H1 (cell line): ENCODE measurements at regions not wholly inside any gene's neighbourhood (a gene's known extent, or its start where the extent isn't known, plus 50 kb on each side); places are given as distances from the start of the nearest gene placed in this dataset.

Experiments used
- CTCF ChIA-PET: fragments of 300-600 bp; sonication (Branson Sonifier 250); formaldehyde crosslinking; loops from one replicate; lab custom pipeline; 2021; ENCODE audit not compliant: partially characterized antibody; lab: Charles Lee
- POLR2A ChIA-PET: fragments of 300-600 bp; sonication (Branson Sonifier 250); formaldehyde crosslinking; loops from one replicate; lab custom pipeline; 2021; ENCODE audit warnings: inconsistent platforms; ENCODE audit not compliant: partially characterized antibody; lab: Charles Lee
- DNase-seq, 2 experiments: peaks; one replicate each; pipeline versions ENCODE4 v3.0.0 to v3.0.0-alpha.2; 2010 to 2022; ENCODE audit warnings: low spot score in 2 of 2, low read depth in 1 of 2, mixed read lengths in 1 of 2
- FAIRE-seq: peaks from 2 replicates; lab custom pipeline; 2011; peaks lifted over from hg19 to GRCh38; lab: Jason Lieb, UNC
- H2AFZ ChIP-seq: 2 replicates; pipeline ENCODE4 v1.8.1; 2012; ENCODE audit warnings: low read length, inconsistent platforms
- H2AK5ac ChIP-seq: 2 replicates; pipeline ENCODE4 v1.6.1; 2013; ENCODE audit warnings: low read depth, low read length
- H2BK120ac ChIP-seq: replicated peaks from 2 replicates; pipeline ENCODE3; 2013; ENCODE audit warnings: low read depth, low read length, inconsistent platforms
- H2BK12ac ChIP-seq: 2 replicates; pipeline ENCODE4 v1.6.1; 2013; ENCODE audit warnings: low read depth, low read length
- H2BK15ac ChIP-seq: 2 replicates; pipeline ENCODE4 v1.6.1; 2013; ENCODE audit warnings: low read length
- H2BK20ac ChIP-seq: 2 replicates; pipeline ENCODE4 v1.6.1; 2013; ENCODE audit warnings: low read length
- H2BK5ac ChIP-seq: 2 replicates; pipeline ENCODE4 v1.6.1; 2013; ENCODE audit warnings: low read depth, low read length
- H3K14ac ChIP-seq: 2 replicates; pipeline ENCODE4 v1.6.1; 2013; ENCODE audit warnings: inconsistent platforms; ENCODE audit not compliant: insufficient read length
- H3K18ac ChIP-seq: 2 replicates; pipeline ENCODE4 v1.6.1; 2013; ENCODE audit warnings: low read length; ENCODE audit errors: extremely low read depth
- H3K23ac ChIP-seq: 2 replicates; pipeline ENCODE4 v1.6.1; 2013; ENCODE audit warnings: inconsistent platforms; ENCODE audit not compliant: insufficient read length
- H3K23me2 ChIP-seq: 2 replicates; pipeline ENCODE4 v1.6.1; 2013; ENCODE audit warnings: low read depth, low read length
- H3K27ac ChIP-seq: 2 replicates; pipeline ENCODE4 v1.6.1; 2011; ENCODE audit warnings: low read depth, low read length, inconsistent platforms
- H3K27me3 ChIP-seq, 4 experiments: replicated peaks in 1 of 4; 1 replicate in 1 of 4; 2 replicates in 3 of 4; pipeline versions ENCODE4 v1.6.1 to v1.8.1; 2011 to 2013; ENCODE audit warnings: low read length in 3 of 4, mild to moderate bottlenecking in 3 of 4, inconsistent platforms in 2 of 4, mixed read lengths in 2 of 4, moderate library complexity in 1 of 4; ENCODE audit not compliant: control insufficient read depth in 3 of 4, insufficient read depth in 3 of 4; ENCODE audit errors: extremely low read depth in 1 of 4
- H3K36me3 ChIP-seq, 4 experiments: 2 replicates each; pipeline versions ENCODE4 v1.6.1 to v1.8.1; 2011 to 2013; ENCODE audit warnings: mild to moderate bottlenecking in 4 of 4, low read length in 3 of 4, moderate library complexity in 2 of 4, control low read depth in 1 of 4, inconsistent platforms in 1 of 4; ENCODE audit not compliant: insufficient read depth in 4 of 4, control insufficient read depth in 2 of 4
- H3K4ac ChIP-seq: replicated peaks from 2 replicates; pipeline ENCODE3; 2013; ENCODE audit warnings: low read length, low read depth, mixed read lengths, inconsistent platforms; ENCODE audit not compliant: insufficient read length
- H3K4me1 ChIP-seq, 4 experiments: replicated peaks in 1 of 4; 1 replicate in 1 of 4; 2 replicates in 3 of 4; pipeline versions ENCODE4 v1.6.1 to v1.8.1; 2011 to 2013; ENCODE audit warnings: low read length in 3 of 4, inconsistent platforms in 2 of 4, mixed read lengths in 1 of 4; ENCODE audit not compliant: insufficient read depth in 4 of 4, control insufficient read depth in 3 of 4
- H3K4me2 ChIP-seq, 2 experiments: 2 replicates each; pipeline versions ENCODE4 v1.6.1 to v1.8.1; 2011 to 2013; ENCODE audit warnings: low read depth in 2 of 2, low read length in 2 of 2, control low read depth in 1 of 2, inconsistent platforms in 1 of 2, mild to moderate bottlenecking in 1 of 2; ENCODE audit not compliant: insufficient read depth in 1 of 2
- H3K4me3 ChIP-seq, 4 experiments: fragments of 200-600, 300-600 bp in 1 of 4; sonication (generic), shearing (Covaris generic), sonication (Bioruptor Twin) in 1 of 4; 2 replicates each; pipeline versions ENCODE4 v1.5.1 to v1.8.1; 2011 to 2016; ENCODE audit warnings: low read length in 4 of 4, low read depth in 3 of 4, control low read depth in 2 of 4, inconsistent platforms in 2 of 4, mild to moderate bottlenecking in 2 of 4, mixed read lengths in 1 of 4, moderate library complexity in 1 of 4; ENCODE audit not compliant: insufficient read depth in 2 of 4; ENCODE audit errors: extremely low read depth in 1 of 4
- H3K56ac ChIP-seq: replicated peaks from 2 replicates; pipeline ENCODE3; 2013; ENCODE audit warnings: low read depth, mild to moderate bottlenecking, mixed read lengths, low read length, inconsistent platforms; ENCODE audit not compliant: insufficient read length
- H3K79me1 ChIP-seq: 2 replicates; pipeline ENCODE4 v1.6.1; 2013; ENCODE audit warnings: low read depth, low read length, control low read depth
- H3K79me2 ChIP-seq, 2 experiments: 2 replicates each; pipeline versions ENCODE4 v1.6.1 to v1.8.1; 2012 to 2013; ENCODE audit warnings: low read length in 2 of 2, mild to moderate bottlenecking in 2 of 2, inconsistent platforms in 1 of 2; ENCODE audit not compliant: insufficient read depth in 2 of 2, control insufficient read depth in 1 of 2
- H3K9ac ChIP-seq, 4 experiments: replicated peaks in 1 of 4; 1 replicate in 1 of 4; 2 replicates in 3 of 4; pipeline versions ENCODE4 v1.6.1 to v1.8.1; 2011 to 2013; ENCODE audit warnings: low read depth in 3 of 4, low read length in 3 of 4, control low read depth in 2 of 4, mild to moderate bottlenecking in 2 of 4, moderate library complexity in 2 of 4, inconsistent platforms in 1 of 4; ENCODE audit errors: extremely low read depth in 1 of 4
- H3K9me3 ChIP-seq, 2 experiments: 2 replicates each; pipeline versions ENCODE4 v1.6.1 to v1.8.1; 2012 to 2013; ENCODE audit warnings: mild to moderate bottlenecking in 2 of 2, moderate library complexity in 2 of 2, control low read depth in 1 of 2, inconsistent platforms in 1 of 2, low read depth in 1 of 2, low read length in 1 of 2, mixed read lengths in 1 of 2; ENCODE audit not compliant: insufficient read depth in 2 of 2
- H4K20me1 ChIP-seq, 2 experiments: replicated peaks in 1 of 2; 2 replicates each; pipeline versions ENCODE3 to v1.8.1; 2011 to 2013; ENCODE audit warnings: inconsistent platforms in 2 of 2, low read length in 2 of 2, mild to moderate bottlenecking in 1 of 2; ENCODE audit not compliant: insufficient read depth in 2 of 2, control insufficient read depth in 1 of 2
- H4K5ac ChIP-seq: 2 replicates; pipeline ENCODE4 v1.6.1; 2013; ENCODE audit warnings: low read length, low read depth, mixed read lengths, inconsistent platforms; ENCODE audit not compliant: insufficient read length
- H4K8ac ChIP-seq: 2 replicates; pipeline ENCODE4 v1.8.0; 2013; ENCODE audit warnings: mild to moderate bottlenecking, moderate library complexity, low read length, inconsistent platforms; ENCODE audit not compliant: insufficient read depth; ENCODE audit errors: extremely low read depth
- H4K91ac ChIP-seq: replicated peaks from 2 replicates; pipeline ENCODE3; 2013; ENCODE audit warnings: low read length, mixed read lengths, inconsistent platforms; ENCODE audit not compliant: insufficient read length
- ASH2L ChIP-seq: fragments of 200-600, 300-600 bp; sonication (generic); IDR thresholded peaks from one replicate; pipeline ENCODE4 v1.7.1; 2017; ENCODE audit warnings: low read length
- ATF2 ChIP-seq: IDR thresholded peaks from 2 replicates; pipeline ENCODE4 v1.6.1; 2012; ENCODE audit warnings: low read length, inconsistent platforms
- BRCA1 ChIP-seq: IDR thresholded peaks from 2 replicates; pipeline ENCODE4 v1.6.1; 2012; ENCODE audit warnings: low read depth, low read length, improper control_type of control experiment
- CHD1 ChIP-seq: IDR thresholded peaks from 2 replicates; pipeline ENCODE4 v1.6.1; 2012; ENCODE audit warnings: low read depth, low read length, improper control_type of control experiment
- CREB1 ChIP-seq: IDR thresholded peaks from 2 replicates; pipeline ENCODE4 v1.6.1; 2012; ENCODE audit warnings: inconsistent platforms
- EP300 ChIP-seq, 2 experiments: IDR thresholded peaks; 1 replicate in 1 of 2; 2 replicates in 1 of 2; pipeline ENCODE4 v1.6.1; 2011 to 2012; ENCODE audit warnings: low read depth in 2 of 2, low read length in 2 of 2, mild to moderate bottlenecking in 2 of 2, borderline replicate concordance in 1 of 2, inconsistent platforms in 1 of 2, moderate library complexity in 1 of 2
- JUN ChIP-seq: IDR thresholded peaks from 2 replicates; pipeline ENCODE4 v1.6.1; 2011; ENCODE audit warnings: low read depth, mild to moderate bottlenecking, improper control_type of control experiment, low read length
- KDM4A ChIP-seq: IDR thresholded peaks from one replicate; pipeline ENCODE4 v1.7.1; 2012; ENCODE audit warnings: low read depth, mild to moderate bottlenecking, moderate library complexity, low read length, inconsistent platforms; ENCODE audit not compliant: severe bottlenecking
- RBBP5 ChIP-seq: IDR thresholded peaks from 2 replicates; pipeline ENCODE4 v1.7.1; 2012; ENCODE audit warnings: low read depth, mild to moderate bottlenecking, inconsistent platforms, low read length, moderate library complexity, borderline replicate concordance
- RFX5 ChIP-seq: IDR thresholded peaks from 2 replicates; pipeline ENCODE4 v1.6.1; 2011; ENCODE audit warnings: low read depth, low read length, improper control_type of control experiment, borderline replicate concordance
- SIX5 ChIP-seq: IDR thresholded peaks from 2 replicates; pipeline ENCODE4 v1.6.1; 2011; ENCODE audit warnings: mild to moderate bottlenecking, low read depth, low read length
- YY1 ChIP-seq: IDR thresholded peaks from 2 replicates; pipeline ENCODE4 v1.6.1; 2011; ENCODE audit warnings: low read depth, mild to moderate bottlenecking, low read length
- WGBS, 2 experiments: shearing (Covaris generic) in 1 of 2; methylation state at CpG; one replicate each; pipeline versions ENCODE4 v1.1.6 to v1.1.7; 2013 to 2015; ENCODE audit warnings: low lambda C conversion rate in 2 of 2, mixed read lengths in 2 of 2, inconsistent platforms in 1 of 2, low coverage in 1 of 2, missing lambda C conversion rate in 1 of 2; ENCODE audit not compliant: insufficient replicate concordance in 2 of 2, insufficient coverage in 1 of 2, insufficient read length in 1 of 2; ENCODE audit errors: extremely low coverage in 1 of 2, missing lambda C conversion rate in 1 of 2; 5-methylcytosine and 5-hydroxymethylcytosine counted together
- TF ChIP-seq, protein P1 (sequence below): IDR thresholded peaks from 2 replicates; pipeline ENCODE4 v1.6.1; 2012; ENCODE audit warnings: inconsistent platforms

DNA sequence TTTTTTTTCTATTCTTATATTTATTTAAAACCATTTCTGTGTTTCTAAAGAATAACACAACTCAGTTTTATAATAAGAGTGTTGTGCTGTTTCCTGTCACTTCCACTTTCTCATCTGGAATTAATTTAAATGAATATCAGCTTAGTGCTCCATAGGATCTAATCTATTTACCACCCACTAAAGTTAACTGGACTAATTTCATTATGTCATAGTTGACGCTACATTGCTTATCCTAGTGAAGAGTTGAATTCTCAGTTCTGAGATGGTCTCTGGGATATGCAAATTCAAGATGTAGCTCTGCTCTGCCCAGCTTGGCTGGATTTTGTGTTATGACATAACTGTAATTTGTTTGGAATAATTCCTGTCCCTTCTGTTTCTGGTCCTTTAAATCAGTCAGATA, 380.1 kb downstream of the METTL15 start:
- POLR2A ChIA-PET, result no interaction called here
- CTCF ChIA-PET, result interaction anchor here (0.7 to 1.4 kb wide), 2 partner anchors 41 to 47 kb away, joined by 3 read pairs; no protein-coding TSS in a partner anchor
- WGBS, 2 experiments, result 39% methylated on average over 1 of the region's 1 CpG; no CpG with 5 or more reads in 1 of the 2 experiments
- no peak for TF ChIP-seq JUN
- no peak for TF ChIP-seq RFX5
- TF ChIP-seq KDM4A, result no peak
- no peak for TF ChIP-seq ATF2
- TF ChIP-seq YY1, result no peak
- TF ChIP-seq, protein P1, sequence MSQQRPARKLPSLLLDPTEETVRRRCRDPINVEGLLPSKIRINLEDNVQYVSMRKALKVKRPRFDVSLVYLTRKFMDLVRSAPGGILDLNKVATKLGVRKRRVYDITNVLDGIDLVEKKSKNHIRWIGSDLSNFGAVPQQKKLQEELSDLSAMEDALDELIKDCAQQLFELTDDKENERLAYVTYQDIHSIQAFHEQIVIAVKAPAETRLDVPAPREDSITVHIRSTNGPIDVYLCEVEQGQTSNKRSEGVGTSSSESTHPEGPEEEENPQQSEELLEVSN, result no peak
- no peak for TF ChIP-seq BRCA1
- no peak for TF ChIP-seq RBBP5
- TF ChIP-seq EP300 (IDR thresholded peaks at IDR 0.05; ENCODE audit: borderline replicate concordance in 1 of 2, low read depth in 2 of 2, low read length in 2 of 2), result no peak
- TF ChIP-seq CREB1, result no peak
- TF ChIP-seq CHD1, result no peak
- TF ChIP-seq ASH2L, result no peak
- no peak for TF ChIP-seq SIX5

More for the DNA sequence above, 380.1 kb downstream of the METTL15 start:
- H4K5ac ChIP-seq, result no peak overlapping the region
- no peak overlapping the region for H3K4me2 ChIP-seq
- H3K9me3 ChIP-seq, result no peaks in the 10 kb centered on the region; a peak in 1 of 4 replicates
- H2BK5ac ChIP-seq, result no peak overlapping the region
- no peak overlapping the region for H3K27ac ChIP-seq
- H2BK15ac ChIP-seq, result no peak overlapping the region
- no peaks in the 10 kb centered on the region for H3K27me3 ChIP-seq
- H3K23me2 ChIP-seq, result no peaks in the 10 kb centered on the region; the same call in 1 of the 2 replicates
- no peak overlapping the region for H4K8ac ChIP-seq
- DNase-seq (no peak), FAIRE-seq (no peak)
- H2BK120ac ChIP-seq, result no peak overlapping the region
- no peaks in the 10 kb centered on the region for H3K79me2 ChIP-seq
- H2AK5ac ChIP-seq, result no peak overlapping the region
- H2BK12ac ChIP-seq, result no peak overlapping the region
- no peak overlapping the region for H3K4me3 ChIP-seq
- H3K79me1 ChIP-seq, result no peaks in the 10 kb centered on the region
- no peaks in the 10 kb centered on the region for H3K36me3 ChIP-seq
- H3K23ac ChIP-seq, result no peak overlapping the region
- no peak overlapping the region for H3K4ac ChIP-seq
- H4K20me1 ChIP-seq, result no peaks in the 10 kb centered on the region
- H3K14ac ChIP-seq, result no peak overlapping the region
- H3K18ac ChIP-seq, result no peak overlapping the region
- no peak overlapping the region for H4K91ac ChIP-seq
- no peak overlapping the region for H2BK20ac ChIP-seq
- no peak overlapping the region for H3K56ac ChIP-seq
- H3K4me1 ChIP-seq, result no peaks in the 10 kb centered on the region
- no peak overlapping the region for H3K9ac ChIP-seq
- H2AFZ ChIP-seq, result no peak overlapping the region
